Stomach (tissue), 8 donors: ENCODE measurements at regions not wholly inside any gene's neighbourhood (a gene's known extent, or its start where the extent isn't known, plus 50 kb on each side); places are given as distances from the start of the nearest gene placed in this dataset.
"Not testable (repeated sequence)": the region's sequence is repeated elsewhere in the genome, so short reads cannot be mapped to it uniquely, and the experiment has no call there.

Experiments used
- DNase-seq, 2 donors: peaks; one replicate each; pipeline versions ENCODE4 v3.0.0 to v3.0.0-alpha.2; 2013 to 2019
- H3K27ac ChIP-seq, 5 donors: fragments of 200-600 bp in 4 of 5; sonication (generic) in 4 of 5; one replicate each; pipeline ENCODE4 v1.5.1; 2013 to 2019; ENCODE audit warnings: mild to moderate bottlenecking in 1 of 5, moderate library complexity in 1 of 5
- H3K27me3 ChIP-seq, 3 donors: fragments of 200-600 bp; sonication (generic); one replicate each; pipeline ENCODE4 v1.5.1; 2017 to 2019; ENCODE audit warnings: mixed run types in 1 of 3
- H3K36me3 ChIP-seq, 4 donors: fragments of 200-600 bp; sonication (generic); 1 replicate in 3 of 4; 2 replicates in 1 of 4; pipeline ENCODE4 v1.5.1; 2016 to 2019
- H3K4me1 ChIP-seq, 4 donors: fragments of 200-600 bp; sonication (generic); one replicate each; pipeline ENCODE4 v1.5.1; 2016 to 2019
- H3K4me3 ChIP-seq, 4 donors: fragments of 200-600 bp; sonication (generic) in 3 of 4; one replicate each; pipeline ENCODE4 v1.5.1; 2016 to 2019; ENCODE audit warnings: mild to moderate bottlenecking in 1 of 4
- H3K9me3 ChIP-seq, 4 donors: fragments of 200-600 bp; sonication (generic); one replicate each; pipeline ENCODE4 v1.5.1; 2016 to 2019
- CTCF ChIP-seq, 7 experiments: fragments of 450-650 bp in 4 of 7; fragments of 200-600 bp in 3 of 7; sonication (generic) in 3 of 7; IDR thresholded peaks; one replicate each; pipeline ENCODE4 v1.5.1; 2016 to 2019; ENCODE audit warnings: antibody characterized with exemption in 7 of 7, control low read depth in 2 of 7, mild to moderate bottlenecking in 1 of 7
- EP300 ChIP-seq: sonication (generic); formaldehyde crosslinking; IDR thresholded peaks from one replicate; pipeline ENCODE4 v1.6.1; 2017; ENCODE audit warnings: antibody characterized with exemption
- POLR2A ChIP-seq, 4 donors: fragments of 450-650 bp; IDR thresholded peaks; one replicate each; pipeline ENCODE4 v1.6.1; 2016; ENCODE audit warnings: antibody characterized with exemption in 4 of 4, control low read depth in 2 of 4, mild to moderate bottlenecking in 1 of 4, moderate library complexity in 1 of 4
- POLR2AphosphoS5 ChIP-seq, 3 donors: sonication (generic); formaldehyde crosslinking; IDR thresholded peaks; one replicate each; pipeline ENCODE4 v1.6.1; 2016; ENCODE audit warnings: antibody characterized with exemption in 3 of 3
- WGBS, 5 donors: extraction: QIAGEN DNeasy Blood & Tissue Kit in 3 of 5; methylation state at CpG; one replicate each; pipeline versions ENCODE4 v1.1.5 to v1.1.7; 2013 to 2018; 5-methylcytosine and 5-hydroxymethylcytosine counted together
- intact Hi-C: fragments of 100-400 bp; cut with DNase I; formaldehyde crosslinking; loops from one replicate; pipeline ENCODE4 v1.15.1; 2023; ENCODE audit warnings: low total_unique reads
- donor health status: healthy with polysubstance abuse.
- donor health status: Bipolar disorder and iron deficiency.
- donor health status: healthy.

- Histone ChIP-seq H3K9me3 (no peaks in the 10 kb centered on the region), H3K4me1 (no peaks in the 10 kb centered on the region), H3K27ac (no peak overlapping the region), H3K27me3 (no peaks in the 10 kb centered on the region), H3K4me3 (no peak overlapping the region), H3K36me3 (no peaks in the 10 kb centered on the region)
- intact Hi-C loops = no loop called here
- TF ChIP-seq POLR2A (IDR thresholded peaks at IDR 0.05) = no peak
- TF ChIP-seq EP300 = no peak
- no peak for TF ChIP-seq POLR2AphosphoS5 (IDR thresholded peaks at IDR 0.05)
- TF ChIP-seq CTCF (IDR thresholded peaks at IDR 0.05) = no peak
- no peak for DNase-seq
Measured at GRCh38 chr3:144818973-144819372, 847.4 kb downstream of the DIPK2A start.

- H3K4me1 ChIP-seq, H3K4me3 ChIP-seq, H3K36me3 ChIP-seq, DNase-seq, H3K27ac ChIP-seq, H3K27me3 ChIP-seq, intact Hi-C loops, H3K9me3 ChIP-seq: not testable (repeated sequence)
- WGBS, 5 donors = 50 to 72% (median 69%) methylated on average over 2 of the region's 2 CpGs
Measured at GRCh38 chr3:144820232-144820631, 848.6 kb downstream of the DIPK2A start.

- intact Hi-C loops = no loop called here
- H3K9me3 ChIP-seq = no peaks in the 10 kb centered on the region
- no peaks in the 10 kb centered on the region for H3K4me1 ChIP-seq
- no peak for DNase-seq
- H3K4me3 ChIP-seq = no peak overlapping the region
- H3K27me3 ChIP-seq = no peaks in the 10 kb centered on the region
- no peaks in the 10 kb centered on the region for H3K36me3 ChIP-seq
- no peak overlapping the region for H3K27ac ChIP-seq
- no peak for TF ChIP-seq POLR2AphosphoS5 (IDR thresholded peaks at IDR 0.05)
- TF ChIP-seq POLR2A (IDR thresholded peaks at IDR 0.05) = no peak
- TF ChIP-seq EP300 = no peak
- no peak for TF ChIP-seq CTCF (IDR thresholded peaks at IDR 0.05)
Measured at GRCh38 chr3:144820726-144821125, 849.1 kb downstream of the DIPK2A start.

- intact Hi-C loops = no loop called here
- DNase-seq = no peak
- no peaks in the 10 kb centered on the region for H3K4me1 ChIP-seq
- H3K27ac ChIP-seq = no peak overlapping the region
- TF ChIP-seq POLR2A (IDR thresholded peaks at IDR 0.05) (no peak), EP300 (no peak), POLR2AphosphoS5 (IDR thresholded peaks at IDR 0.05) (no peak), CTCF (IDR thresholded peaks at IDR 0.05) (no peak)
- no peaks in the 10 kb centered on the region for H3K27me3 ChIP-seq
- H3K4me3 ChIP-seq = no peak overlapping the region
- no peaks in the 10 kb centered on the region for H3K9me3 ChIP-seq
- WGBS, 5 donors = 65 to 89% (median 76%) methylated on average over 1 of the region's 1 CpG
- H3K36me3 ChIP-seq = no peaks in the 10 kb centered on the region
Measured at GRCh38 chr3:144821583-144821982, 850.0 kb downstream of the DIPK2A start.

- Histone ChIP-seq H3K4me1 (no peaks in the 10 kb centered on the region), H3K4me3 (no peak overlapping the region), H3K27ac (no peak overlapping the region), H3K27me3 (no peaks in the 10 kb centered on the region), H3K36me3 (no peaks in the 10 kb centered on the region), H3K9me3 (no peaks in the 10 kb centered on the region)
- TF ChIP-seq EP300 (no peak), POLR2A (IDR thresholded peaks at IDR 0.05) (no peak)
- intact Hi-C loops = no loop called here
- no peak for DNase-seq
Measured at GRCh38 chr3:144822671-144823070, 851.0 kb downstream of the DIPK2A start.
